ENCODE measurements at regions not wholly inside any gene's neighbourhood (a gene's known extent, or its start where the extent isn't known, plus 50 kb on each side); places are given as distances from the start of the nearest gene placed in this dataset.

GRCh38 chrY:19574939-19575338 is 169.6 kb downstream of the KDM5D start:
- CTCF ChIA-PET = interaction anchor here (1.7 to 1.8 kb wide), 2 partner anchors 11 to 14 kb away, joined by 4 to 5 read pairs; no protein-coding TSS in a partner anchor
- no peak for DNase-seq (ENCODE audit: extremely low spot score)
- TF ChIP-seq CTCF (IDR thresholded peaks at IDR 0.05; ENCODE audit: control extremely low read depth, extremely low read depth, low read depth, missing control alignments) = no peak
- POLR2A ChIA-PET = no interaction called here

GRCh38 chrY:19573646-19574045 is 170.9 kb downstream of the KDM5D start:
- POLR2A ChIA-PET = no interaction called here
- CTCF ChIA-PET = interaction anchor here (1.8 kb wide), 1 partner anchor 15 kb away, joined by 5 read pairs; no protein-coding TSS in a partner anchor
- TF ChIP-seq CTCF (IDR thresholded peaks at IDR 0.05; ENCODE audit: control extremely low read depth, extremely low read depth, low read depth, missing control alignments) = no peak
- no peak for DNase-seq (ENCODE audit: extremely low spot score)

GRCh38 chrY:19570999-19571398 is 173.5 kb downstream of the KDM5D start:
- no peak for TF ChIP-seq CTCF (IDR thresholded peaks at IDR 0.05; ENCODE audit: control extremely low read depth, extremely low read depth, low read depth, missing control alignments)
- ChIA-PET CTCF (no interaction called here), POLR2A (no interaction called here)
- DNase-seq (ENCODE audit: extremely low spot score) = no peak

GRCh38 chrY:19567943-19568342 is 176.6 kb downstream of the KDM5D start:
- TF ChIP-seq CTCF (IDR thresholded peaks at IDR 0.05; ENCODE audit: control extremely low read depth, extremely low read depth, low read depth, missing control alignments) = no peak
- CTCF ChIA-PET = interaction anchor here (0.6 to 1.9 kb wide), 2 partner anchors 24 to 61 kb away, joined by 3 to 5 read pairs; no protein-coding TSS in a partner anchor
- POLR2A ChIA-PET = no interaction called here
- no peak for DNase-seq (ENCODE audit: extremely low spot score)

GRCh38 chrY:19567051-19567921 is 177.2 kb downstream of the KDM5D start:
- peak; percentile 59 for DNase-seq (ENCODE audit: extremely low spot score)
- POLR2A ChIA-PET = no interaction called here

GRCh38 chrY:19559161-19559560 is 185.4 kb downstream of the KDM5D start:
- CTCF ChIA-PET = no interaction called here
- TF ChIP-seq CTCF (IDR thresholded peaks at IDR 0.05; ENCODE audit: control extremely low read depth, extremely low read depth, low read depth, missing control alignments) = no peak
- POLR2A ChIA-PET = no interaction called here
- no peak for DNase-seq (ENCODE audit: extremely low spot score)

More at GRCh38 chrY:19567051-19567921, 177.2 kb downstream of the KDM5D start:
- no peak for TF ChIP-seq CTCF (IDR thresholded peaks at IDR 0.05; ENCODE audit: control extremely low read depth, extremely low read depth, low read depth, missing control alignments)
- CTCF ChIA-PET = interaction anchor here (0.6 to 1.9 kb wide), 3 partner anchors 24 to 152 kb away, joined by 3 to 5 read pairs (median 3); no protein-coding TSS in a partner anchor
